ENCODE measurements at regions not wholly inside any gene's neighbourhood (a gene's known extent, or its start where the extent isn't known, plus 50 kb on each side); places are given as distances from the start of the nearest gene placed in this dataset.

GRCh38 chr5:167869125-167869524 is 422.3 kb upstream of the WWC1 start:
- TF ChIP-seq CTCF (IDR thresholded peaks at IDR 0.05; ENCODE audit: insufficient read depth, low read length, poor library complexity, severe bottlenecking) (no peak), EZH2phosphoT487 (conservative IDR thresholded peaks at IDR 0.05; ENCODE audit: low read length) (no peak)

Measured in SU-DHL-6 (cell line).